SK-N-SH treated with all-trans-retinoic acid at 6 μM for 48 hours (cell line): ENCODE measurements at regions not wholly inside any gene's neighbourhood (a gene's known extent, or its start where the extent isn't known, plus 50 kb on each side); places are given as distances from the start of the nearest gene placed in this dataset.

ENCODE experiments used
- ARNTL ChIP-seq: fragments of 450-650 bp; formaldehyde crosslinking; IDR thresholded peaks from 2 replicates; pipeline ENCODE4 v1.5.0; 2020; ENCODE audit warnings: low read depth, mild to moderate bottlenecking, moderate library complexity, borderline replicate concordance
- CSDC2 ChIP-seq: fragments of 250-450 bp; sonication (Bioruptor Pico); IDR thresholded peaks from 2 replicates; pipeline ENCODE4 v1.5.0; 2020; ENCODE audit warnings: mild to moderate bottlenecking, moderate library complexity
- GLIS3 ChIP-seq: fragments of 250-450 bp; sonication (Bioruptor Pico); IDR thresholded peaks from 2 replicates; pipeline ENCODE4 v1.5.0; 2020; ENCODE audit warnings: mild to moderate bottlenecking, moderate library complexity
- RARB ChIP-seq: fragments of 250-450 bp; sonication (Bioruptor Pico); IDR thresholded peaks from 2 replicates; pipeline ENCODE4 v1.8.0; 2021; ENCODE audit warnings: mild to moderate bottlenecking, moderate library complexity
- TCF4 ChIP-seq: fragments of 250-450 bp; sonication (Bioruptor Pico); IDR thresholded peaks from 2 replicates; pipeline ENCODE4 v1.8.0; 2021; ENCODE audit warnings: mild to moderate bottlenecking, moderate library complexity, borderline replicate concordance
- TOX ChIP-seq: fragments of 250-450 bp; sonication (Bioruptor Pico); IDR thresholded peaks from 2 replicates; pipeline ENCODE4 v1.8.0; 2021; ENCODE audit warnings: mild to moderate bottlenecking, moderate library complexity, borderline replicate concordance
- ZFP3 ChIP-seq: fragments of 250-450 bp; sonication (Bioruptor Pico); IDR thresholded peaks from 2 replicates; pipeline ENCODE4 v1.5.0; 2020; ENCODE audit warnings: mild to moderate bottlenecking, moderate library complexity
- ZNF8 ChIP-seq: fragments of 450-650 bp; formaldehyde crosslinking; IDR thresholded peaks from 2 replicates; pipeline ENCODE4 v1.5.0; 2020; ENCODE audit warnings: mild to moderate bottlenecking, moderate library complexity
- TF ChIP-seq, protein P1 (sequence below): fragments of 250-450 bp; sonication (Bioruptor Pico); IDR thresholded peaks from 2 replicates; pipeline ENCODE4 v1.8.0; 2020; ENCODE audit warnings: mild to moderate bottlenecking, moderate library complexity, borderline replicate concordance
- TF ChIP-seq, protein P2 (sequence below): fragments of 250-450 bp; sonication (Bioruptor Pico); IDR thresholded peaks from 2 replicates; pipeline ENCODE4 v1.5.1; 2021; ENCODE audit warnings: mild to moderate bottlenecking, moderate library complexity

DNA sequence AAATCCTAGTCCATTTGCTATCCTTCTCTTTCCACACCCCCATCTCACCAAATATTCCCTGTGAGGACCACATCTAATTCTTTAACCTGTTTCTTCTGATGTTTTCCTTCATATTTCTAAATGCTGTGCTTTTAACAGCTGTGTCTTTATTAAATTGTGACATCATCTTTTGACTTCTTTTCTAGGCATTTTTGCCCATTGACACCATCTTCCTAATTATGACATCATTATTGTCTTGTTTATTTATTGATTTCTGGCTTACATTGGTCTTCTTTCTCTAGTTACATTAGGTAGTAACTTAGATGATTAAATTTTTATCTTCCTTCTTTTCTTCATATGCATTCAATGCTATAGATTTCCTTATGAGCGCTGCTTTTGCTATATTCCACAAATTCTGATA is 175.8 kb upstream of the PDE5A start:
- TF ChIP-seq GLIS3 (CRISPR knock-in tag) (no peak), ZFP3 (CRISPR knock-in tag) (no peak), RARB (CRISPR knock-in tag) (no peak), ZNF8 (CRISPR knock-in tag) (no peak), TOX (CRISPR knock-in tag) (no peak), TCF4 (CRISPR knock-in tag) (no peak), CSDC2 (CRISPR knock-in tag) (no peak), ARNTL (CRISPR knock-in tag) (no peak)
- TF ChIP-seq, protein P1, sequence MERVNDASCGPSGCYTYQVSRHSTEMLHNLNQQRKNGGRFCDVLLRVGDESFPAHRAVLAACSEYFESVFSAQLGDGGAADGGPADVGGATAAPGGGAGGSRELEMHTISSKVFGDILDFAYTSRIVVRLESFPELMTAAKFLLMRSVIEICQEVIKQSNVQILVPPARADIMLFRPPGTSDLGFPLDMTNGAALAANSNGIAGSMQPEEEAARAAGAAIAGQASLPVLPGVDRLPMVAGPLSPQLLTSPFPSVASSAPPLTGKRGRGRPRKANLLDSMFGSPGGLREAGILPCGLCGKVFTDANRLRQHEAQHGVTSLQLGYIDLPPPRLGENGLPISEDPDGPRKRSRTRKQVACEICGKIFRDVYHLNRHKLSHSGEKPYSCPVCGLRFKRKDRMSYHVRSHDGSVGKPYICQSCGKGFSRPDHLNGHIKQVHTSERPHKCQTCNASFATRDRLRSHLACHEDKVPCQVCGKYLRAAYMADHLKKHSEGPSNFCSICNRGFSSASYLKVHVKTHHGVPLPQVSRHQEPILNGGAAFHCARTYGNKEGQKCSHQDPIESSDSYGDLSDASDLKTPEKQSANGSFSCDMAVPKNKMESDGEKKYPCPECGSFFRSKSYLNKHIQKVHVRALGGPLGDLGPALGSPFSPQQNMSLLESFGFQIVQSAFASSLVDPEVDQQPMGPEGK = no peak
- TF ChIP-seq, protein P2, sequence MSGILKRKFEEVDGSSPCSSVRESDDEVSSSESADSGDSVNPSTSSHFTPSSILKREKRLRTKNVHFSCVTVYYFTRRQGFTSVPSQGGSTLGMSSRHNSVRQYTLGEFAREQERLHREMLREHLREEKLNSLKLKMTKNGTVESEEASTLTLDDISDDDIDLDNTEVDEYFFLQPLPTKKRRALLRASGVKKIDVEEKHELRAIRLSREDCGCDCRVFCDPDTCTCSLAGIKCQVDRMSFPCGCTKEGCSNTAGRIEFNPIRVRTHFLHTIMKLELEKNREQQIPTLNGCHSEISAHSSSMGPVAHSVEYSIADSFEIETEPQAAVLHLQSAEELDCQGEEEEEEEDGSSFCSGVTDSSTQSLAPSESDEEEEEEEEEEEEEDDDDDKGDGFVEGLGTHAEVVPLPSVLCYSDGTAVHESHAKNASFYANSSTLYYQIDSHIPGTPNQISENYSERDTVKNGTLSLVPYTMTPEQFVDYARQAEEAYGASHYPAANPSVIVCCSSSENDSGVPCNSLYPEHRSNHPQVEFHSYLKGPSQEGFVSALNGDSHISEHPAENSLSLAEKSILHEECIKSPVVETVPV (CRISPR knock-in tag) = no peak
